KMS-11 (cell line): ENCODE measurements at regions not wholly inside any gene's neighbourhood (a gene's known extent, or its start where the extent isn't known, plus 50 kb on each side); places are given as distances from the start of the nearest gene placed in this dataset.

ENCODE experiments used
- H2AFZ ChIP-seq: fragments of 200-600 bp; sonication (generic); 2 replicates; pipeline ENCODE4 v1.6.1; 2016; ENCODE audit warnings: antibody characterized with exemption, mixed run types, low read depth
- H3K27ac ChIP-seq: fragments of 200-600 bp; sonication (generic); 2 replicates; pipeline ENCODE4 v1.6.1; 2016; ENCODE audit warnings: mild to moderate bottlenecking, mixed run types
- H3K27me3 ChIP-seq: fragments of 200-600 bp; sonication (generic); 2 replicates; pipeline ENCODE4 v1.6.1; 2017; ENCODE audit warnings: mild to moderate bottlenecking, low read depth, mixed run types, moderate library complexity; ENCODE audit not compliant: insufficient read depth
- H3K36me3 ChIP-seq: fragments of 200-600 bp; sonication (generic); 2 replicates; pipeline ENCODE4 v1.6.1; 2017; ENCODE audit warnings: mild to moderate bottlenecking, mixed run types; ENCODE audit not compliant: insufficient read depth
- H3K4me1 ChIP-seq: fragments of 200-600 bp; sonication (generic); 2 replicates; pipeline ENCODE4 v1.6.1; 2016; ENCODE audit warnings: mild to moderate bottlenecking, low read depth, mixed run types; ENCODE audit not compliant: poor library complexity, severe bottlenecking
- H3K4me2 ChIP-seq: fragments of 200-600 bp; sonication (generic); 2 replicates; pipeline ENCODE4 v1.7.0; 2016; ENCODE audit warnings: mild to moderate bottlenecking, mixed run types
- H3K4me3 ChIP-seq: fragments of 200-600 bp; sonication (generic); IDR thresholded peaks from 2 replicates; pipeline ENCODE4 v1.6.1; 2017; ENCODE audit warnings: low read depth, low read length, mixed read lengths; ENCODE audit not compliant: insufficient read depth
- H3K79me2 ChIP-seq: fragments of 200-600 bp; sonication (generic); 2 replicates; pipeline ENCODE4 v1.6.1; 2016; ENCODE audit warnings: low read depth, mixed run types; ENCODE audit not compliant: insufficient read depth
- H3K9ac ChIP-seq: fragments of 200-600 bp; sonication (generic); 2 replicates; pipeline ENCODE4 v1.6.1; 2016; ENCODE audit warnings: mild to moderate bottlenecking, mixed run types
- H4K20me1 ChIP-seq: fragments of 200-600 bp; sonication (generic); 2 replicates; pipeline ENCODE4 v1.6.1; 2016; ENCODE audit warnings: mild to moderate bottlenecking, mixed run types; ENCODE audit not compliant: insufficient read depth
- TF ChIP-seq, protein P1 (sequence below): fragments of 200-600 bp; sonication (generic); conservative IDR thresholded peaks from 2 replicates; pipeline ENCODE4 v1.6.1; 2017; ENCODE audit warnings: low read depth, mild to moderate bottlenecking, antibody characterized with exemption, low read length, moderate library complexity, mixed read lengths

DNA sequence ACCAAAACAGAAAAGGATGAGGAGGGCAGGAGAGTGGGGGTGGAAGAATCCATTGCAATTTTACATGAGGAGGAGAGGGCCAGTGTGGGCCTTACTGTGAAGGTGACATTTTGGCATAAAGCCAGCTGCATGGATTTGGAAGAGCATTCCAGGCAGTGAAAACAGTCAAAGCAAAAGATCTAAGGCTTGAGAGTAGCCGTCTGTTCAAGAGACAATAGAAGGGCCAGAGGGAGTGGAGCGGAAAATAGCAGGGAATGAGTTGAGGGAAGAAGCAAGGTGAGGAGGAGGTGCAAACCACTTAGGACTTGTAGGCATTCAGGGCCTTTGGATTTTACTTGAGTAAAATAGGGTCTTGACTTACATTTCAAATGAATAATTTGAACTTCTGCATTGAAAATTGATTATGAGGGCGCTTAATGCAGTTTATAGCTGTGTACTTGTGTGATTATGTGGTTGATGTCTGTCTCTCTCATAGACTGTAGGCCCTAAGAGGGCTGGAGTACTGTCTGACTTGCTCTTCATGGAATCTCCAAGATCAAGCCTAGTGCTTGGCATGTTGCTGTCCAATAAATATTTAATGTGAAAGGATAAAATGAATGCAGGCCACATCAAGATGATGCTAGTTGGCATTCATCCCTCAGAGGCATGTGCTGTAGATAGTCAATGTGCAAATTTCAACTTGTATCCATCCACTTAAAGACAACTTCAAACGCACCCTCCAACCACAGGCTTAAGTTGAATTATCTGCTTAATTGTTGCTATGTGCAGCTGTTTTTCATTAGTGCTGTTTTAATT, 772.1 kb upstream of the RBFOX1 start:
- Histone ChIP-seq H3K27me3 (no peaks in the 10 kb centered on the region), H2AFZ (no peak overlapping the region), H3K4me1 (no peaks in the 10 kb centered on the region), H3K36me3 (no peaks in the 10 kb centered on the region), H3K9ac (no peak overlapping the region), H3K79me2 (no peaks in the 10 kb centered on the region), H3K27ac (no peak overlapping the region), H3K4me3 (no peak overlapping the region), H4K20me1 (no peaks in the 10 kb centered on the region), H3K4me2 (no peak overlapping the region)
- TF ChIP-seq, protein P1, sequence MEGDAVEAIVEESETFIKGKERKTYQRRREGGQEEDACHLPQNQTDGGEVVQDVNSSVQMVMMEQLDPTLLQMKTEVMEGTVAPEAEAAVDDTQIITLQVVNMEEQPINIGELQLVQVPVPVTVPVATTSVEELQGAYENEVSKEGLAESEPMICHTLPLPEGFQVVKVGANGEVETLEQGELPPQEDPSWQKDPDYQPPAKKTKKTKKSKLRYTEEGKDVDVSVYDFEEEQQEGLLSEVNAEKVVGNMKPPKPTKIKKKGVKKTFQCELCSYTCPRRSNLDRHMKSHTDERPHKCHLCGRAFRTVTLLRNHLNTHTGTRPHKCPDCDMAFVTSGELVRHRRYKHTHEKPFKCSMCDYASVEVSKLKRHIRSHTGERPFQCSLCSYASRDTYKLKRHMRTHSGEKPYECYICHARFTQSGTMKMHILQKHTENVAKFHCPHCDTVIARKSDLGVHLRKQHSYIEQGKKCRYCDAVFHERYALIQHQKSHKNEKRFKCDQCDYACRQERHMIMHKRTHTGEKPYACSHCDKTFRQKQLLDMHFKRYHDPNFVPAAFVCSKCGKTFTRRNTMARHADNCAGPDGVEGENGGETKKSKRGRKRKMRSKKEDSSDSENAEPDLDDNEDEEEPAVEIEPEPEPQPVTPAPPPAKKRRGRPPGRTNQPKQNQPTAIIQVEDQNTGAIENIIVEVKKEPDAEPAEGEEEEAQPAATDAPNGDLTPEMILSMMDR, result no peak

DNA sequence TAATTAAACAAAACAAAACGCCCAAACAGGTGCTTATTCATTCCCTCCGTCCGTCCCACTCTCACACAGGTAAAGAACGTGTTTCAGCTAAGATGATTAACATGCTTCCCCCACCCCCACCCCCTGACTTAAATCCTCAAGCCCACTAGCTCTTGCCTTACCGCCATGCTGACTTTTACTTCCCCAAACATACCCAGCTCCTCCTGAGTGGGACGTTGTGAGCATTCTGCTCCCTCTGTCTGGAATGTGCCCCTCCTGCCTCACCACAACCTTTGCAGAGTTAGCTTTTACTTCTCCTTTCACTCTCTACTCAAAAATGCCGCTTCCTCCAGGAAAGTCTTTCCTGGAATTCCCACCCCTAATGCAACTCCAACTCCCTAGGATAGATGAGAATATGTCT, 774.0 kb upstream of the RBFOX1 start:
- Histone ChIP-seq H3K79me2 (no peaks in the 10 kb centered on the region), H3K4me2 (no peak overlapping the region), H2AFZ (no peak overlapping the region), H4K20me1 (no peaks in the 10 kb centered on the region), H3K9ac (no peak overlapping the region), H3K36me3 (no peaks in the 10 kb centered on the region), H3K4me3 (no peak overlapping the region), H3K27me3 (no peaks in the 10 kb centered on the region), H3K27ac (no peak overlapping the region), H3K4me1 (no peaks in the 10 kb centered on the region)
- TF ChIP-seq, protein P1, result no peak

DNA sequence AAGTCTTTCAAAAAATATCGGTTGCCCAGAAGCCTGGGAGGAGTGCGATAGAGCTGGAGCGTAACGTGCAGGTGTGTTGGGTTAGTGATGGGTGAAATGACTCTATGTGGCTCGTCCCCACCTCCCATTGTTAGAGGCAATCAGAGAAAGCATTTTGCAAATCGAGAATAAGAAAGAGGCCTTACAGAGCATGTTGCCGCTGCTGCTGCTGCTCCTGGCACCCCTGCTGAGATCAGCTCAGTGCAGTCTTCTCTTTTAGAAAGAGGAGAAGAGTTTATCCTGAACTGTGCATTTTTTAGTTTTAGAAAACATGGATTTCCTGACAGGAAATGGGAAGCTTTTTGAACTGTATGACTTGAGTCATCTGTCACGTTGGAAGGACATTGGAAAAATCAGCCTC, 774.5 kb upstream of the RBFOX1 start:
- Histone ChIP-seq H3K27ac (no peak overlapping the region), H2AFZ (no peak overlapping the region), H4K20me1 (no peaks in the 10 kb centered on the region), H3K4me3 (no peak overlapping the region), H3K27me3 (no peaks in the 10 kb centered on the region), H3K9ac (no peak overlapping the region), H3K36me3 (no peaks in the 10 kb centered on the region), H3K4me2 (no peak overlapping the region), H3K79me2 (no peaks in the 10 kb centered on the region), H3K4me1 (no peaks in the 10 kb centered on the region)
- TF ChIP-seq, protein P1, result no peak

DNA sequence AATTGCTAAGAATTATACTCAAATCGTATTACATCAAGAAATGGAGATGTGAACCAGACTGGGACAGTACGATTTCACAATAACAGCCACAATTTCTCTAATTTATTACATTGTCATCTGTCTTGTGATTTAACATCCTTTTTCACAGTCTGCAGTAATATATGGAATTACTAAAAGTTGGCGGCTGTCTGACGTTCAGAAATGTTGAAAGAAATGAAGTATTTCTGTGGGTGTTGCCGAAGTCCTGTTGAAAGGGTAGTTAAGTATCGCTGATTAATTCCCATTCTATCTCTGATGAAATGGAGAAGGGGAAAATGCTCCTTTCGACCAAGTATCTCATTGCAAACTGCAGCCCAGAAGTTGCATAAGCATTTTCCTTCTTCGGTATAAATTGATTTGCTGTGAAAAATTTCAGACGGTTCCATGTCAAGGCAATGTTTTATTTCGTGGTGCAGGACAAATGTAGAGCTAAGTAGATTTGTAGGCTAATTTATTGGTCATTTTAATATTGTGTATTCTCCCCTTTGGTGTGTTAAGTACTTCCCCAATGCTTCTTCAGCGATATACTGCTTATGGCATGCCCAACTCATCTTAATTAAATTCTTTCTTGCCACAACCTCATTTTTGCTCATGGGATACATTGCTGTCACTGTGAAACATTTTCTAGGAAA, 775.2 kb upstream of the RBFOX1 start:
- Histone ChIP-seq H2AFZ (no peak overlapping the region), H3K27ac (no peak overlapping the region), H3K79me2 (no peaks in the 10 kb centered on the region), H3K27me3 (no peaks in the 10 kb centered on the region), H4K20me1 (no peaks in the 10 kb centered on the region), H3K36me3 (no peaks in the 10 kb centered on the region), H3K4me1 (no peaks in the 10 kb centered on the region), H3K4me2 (no peak overlapping the region), H3K4me3 (no peak overlapping the region), H3K9ac (no peak overlapping the region)
- TF ChIP-seq, protein P1, result no peak
